ENCODE measurements at regions not wholly inside any gene's neighbourhood (a gene's known extent, or its start where the extent isn't known, plus 50 kb on each side); places are given as distances from the start of the nearest gene placed in this dataset.

DNA sequence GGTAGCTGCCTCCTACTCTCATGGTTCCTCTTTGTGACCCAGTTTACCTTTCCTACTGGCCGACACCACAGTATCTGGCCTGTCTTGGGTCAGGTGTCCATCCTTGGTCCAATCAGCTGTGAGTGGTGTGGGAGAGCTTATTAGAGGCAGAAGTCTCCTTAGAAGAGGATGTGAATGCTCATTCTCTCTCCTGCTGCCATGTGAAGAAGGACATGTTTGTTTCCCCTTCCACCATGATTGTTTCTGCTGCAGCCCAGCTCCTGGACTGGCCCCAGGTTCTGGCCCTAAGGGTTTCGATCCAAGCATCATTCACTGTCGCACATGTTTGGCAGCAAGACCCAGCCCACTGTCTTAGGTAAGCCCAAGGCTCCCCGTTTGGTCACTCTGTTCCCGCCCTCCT is 55.3 kb upstream of the TGIF1 start:
- CTCF ChIA-PET = interaction anchor here (0.6 to 1.3 kb wide), 5 partner anchors 9 to 272 kb away, joined by 3 to 6 read pairs (median 4); no protein-coding TSS in a partner anchor
- no peak for DNase-seq
- no peak overlapping the region for H3K27ac Mint-ChIP-seq
- peaks cover 27% of the 10 kb centered on the region for H3K9me3 Mint-ChIP-seq
- H3K4me3 Mint-ChIP-seq = no peak overlapping the region
- peaks cover 2% of the 10 kb centered on the region for H3K27me3 Mint-ChIP-seq
- intact Hi-C loops (cut with micrococcal nuclease) = no loop called here
- peaks cover 9% of the 10 kb centered on the region for H3K36me3 Mint-ChIP-seq
- POLR2A ChIA-PET = no interaction called here
- no peaks in the 10 kb centered on the region for H3K4me1 Mint-ChIP-seq (ENCODE audit: low read depth)

DNA sequence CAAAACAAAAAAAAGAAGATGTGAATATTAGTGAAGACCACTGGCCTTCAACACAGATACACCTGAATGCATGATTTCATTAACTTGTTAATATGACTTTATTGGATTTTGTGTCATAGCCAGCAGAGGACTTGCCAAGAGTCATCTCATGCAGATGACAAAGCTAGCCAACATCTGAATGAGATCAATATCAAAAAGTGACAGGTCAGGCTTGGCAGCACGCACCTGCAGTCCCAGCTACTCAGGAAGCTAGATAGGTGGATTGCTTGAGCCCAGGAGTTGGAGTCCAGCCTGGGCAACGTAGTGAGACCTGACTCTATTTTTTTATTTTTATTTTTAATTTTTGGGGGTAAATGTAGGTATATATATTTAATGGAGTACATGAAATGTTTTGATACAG is 54.5 kb upstream of the TGIF1 start:
- Mint-ChIP-seq H3K27me3 (peaks cover 2% of the 10 kb centered on the region), H3K27ac (no peak overlapping the region), H3K9me3 (peaks cover 22% of the 10 kb centered on the region), H3K4me3 (no peak overlapping the region), H3K36me3 (peaks cover 11% of the 10 kb centered on the region), H3K4me1 (ENCODE audit: low read depth) (no peaks in the 10 kb centered on the region)
- intact Hi-C loops (cut with micrococcal nuclease) = no loop called here
- CTCF ChIA-PET = no interaction called here
- no peak for DNase-seq
- POLR2A ChIA-PET = no interaction called here

DNA sequence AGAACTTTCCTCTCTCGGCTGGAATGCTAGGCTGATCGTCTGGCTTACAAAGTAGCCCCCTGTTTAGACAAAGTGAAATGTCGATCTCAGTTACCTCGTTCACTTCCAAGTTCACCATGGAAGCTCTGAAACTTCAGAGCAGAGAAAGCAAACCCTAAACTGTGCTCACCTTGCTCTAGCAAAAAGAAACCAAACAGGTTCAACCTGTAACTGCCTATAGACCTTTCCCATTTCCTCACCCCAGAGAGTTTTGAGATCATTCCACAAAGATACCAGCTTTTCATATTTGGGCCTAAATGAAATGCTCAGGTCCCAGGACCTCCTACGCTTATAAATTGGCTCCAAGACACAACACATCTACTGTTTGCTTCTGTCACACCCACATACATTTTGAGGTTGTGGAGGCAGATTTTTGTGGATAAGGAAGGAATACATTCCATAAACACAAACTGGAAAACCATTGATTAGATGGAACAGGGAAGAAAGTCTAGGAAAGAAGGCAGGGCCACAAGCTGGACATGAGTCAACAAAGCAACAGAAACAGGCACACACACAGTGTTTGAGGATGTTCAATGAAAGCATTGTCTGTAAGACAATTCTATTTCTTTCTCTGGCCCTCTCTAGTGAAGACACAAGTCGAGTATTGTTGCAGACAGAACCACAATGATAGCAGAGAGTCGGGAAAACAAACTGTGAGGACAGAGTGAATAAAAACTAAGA is 52.8 kb upstream of the TGIF1 start:
- H3K9me3 Mint-ChIP-seq = peaks cover 20% of the 10 kb centered on the region
- peaks cover 2% of the 10 kb centered on the region for H3K27me3 Mint-ChIP-seq
- ChIA-PET POLR2A (no interaction called here), CTCF (interaction anchor here (1.7 to 1.8 kb wide), 2 partner anchors 17 to 269 kb away, joined by 5 to 7 read pairs; no protein-coding TSS in a partner anchor)
- no peak overlapping the region for H3K4me3 Mint-ChIP-seq
- DNase-seq = no peak
- H3K27ac Mint-ChIP-seq = no peak overlapping the region
- H3K4me1 Mint-ChIP-seq (ENCODE audit: low read depth) = peaks cover 4% of the 10 kb centered on the region
- H3K36me3 Mint-ChIP-seq = peaks cover 11% of the 10 kb centered on the region
- intact Hi-C loops (cut with micrococcal nuclease) = no loop called here

DNA sequence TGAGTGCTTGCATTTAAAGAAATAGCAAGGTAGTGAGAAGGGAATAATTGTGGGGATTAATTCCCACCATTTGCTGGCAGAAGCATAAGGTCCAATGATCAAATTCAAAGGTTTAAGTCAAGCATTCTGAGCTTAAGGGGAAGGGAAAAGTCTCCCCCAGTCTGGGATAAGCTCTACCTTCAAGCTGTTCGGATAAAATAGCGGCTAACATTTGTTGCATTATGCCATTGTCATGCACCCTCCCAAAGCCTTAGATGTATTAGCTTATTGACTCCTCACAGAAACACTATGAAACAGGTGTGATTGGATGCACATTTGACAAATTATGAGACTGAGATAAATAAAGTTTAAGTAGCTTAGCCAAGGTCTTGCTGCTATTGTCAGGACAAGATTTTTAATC is 52.2 kb upstream of the TGIF1 start:
- Mint-ChIP-seq H3K4me3 (no peak overlapping the region), H3K4me1 (ENCODE audit: low read depth) (peaks cover 5% of the 10 kb centered on the region), H3K27ac (no peak overlapping the region), H3K36me3 (peaks cover 11% of the 10 kb centered on the region), H3K9me3 (peaks cover 20% of the 10 kb centered on the region), H3K27me3 (peaks cover 2% of the 10 kb centered on the region)
- intact Hi-C loops (cut with micrococcal nuclease) = no loop called here
- ChIA-PET POLR2A (no interaction called here), CTCF (interaction anchor here (1.7 to 1.8 kb wide), 2 partner anchors 17 to 268 kb away, joined by 5 to 7 read pairs; no protein-coding TSS in a partner anchor)
- no peak for DNase-seq
